Liver (tissue), 3 donors: ENCODE measurements at regions not wholly inside any gene's neighbourhood (a gene's known extent, or its start where the extent isn't known, plus 50 kb on each side); places are given as distances from the start of the nearest gene placed in this dataset.

Source experiments
- ATF3 ChIP-seq: IDR thresholded peaks from 2 replicates; pipeline ENCODE4 v1.6.1; 2016; ENCODE audit warnings: antibody characterized with exemption
- CTCF ChIP-seq: fragments of 150-350 bp; IDR thresholded peaks from 2 replicates; pipeline ENCODE4 v1.5.1; 2017; ENCODE audit warnings: improper control_type of control experiment, low read depth, low read length; ENCODE audit not compliant: missing input control
- EGR1 ChIP-seq, 2 donors: IDR thresholded peaks; 2 replicates each; pipeline ENCODE4 v1.6.1; 2016 to 2018; ENCODE audit warnings: antibody characterized with exemption in 2 of 2, low read depth in 2 of 2
- GABPA ChIP-seq, 2 donors: IDR thresholded peaks in 1 of 2; conservative IDR thresholded peaks in 1 of 2; 2 replicates each; pipeline ENCODE4 v1.6.1; 2016; ENCODE audit warnings: antibody characterized with exemption in 2 of 2, mild to moderate bottlenecking in 1 of 2, moderate library complexity in 1 of 2
- HNF4A ChIP-seq, 2 donors: conservative IDR thresholded peaks; 2 replicates each; pipeline ENCODE4 v1.6.1; 2016; ENCODE audit warnings: antibody characterized with exemption in 2 of 2, mild to moderate bottlenecking in 2 of 2
- JUND ChIP-seq, 2 donors: IDR thresholded peaks; 2 replicates each; pipeline ENCODE4 v1.6.1; 2016; ENCODE audit warnings: antibody characterized with exemption in 2 of 2
- MAX ChIP-seq: IDR thresholded peaks from 2 replicates; pipeline ENCODE4 v1.6.1; 2016; ENCODE audit warnings: antibody characterized with exemption
- RAD21 ChIP-seq, 2 donors: IDR thresholded peaks; 2 replicates each; pipeline ENCODE4 v1.6.1; 2016; ENCODE audit warnings: antibody characterized with exemption in 2 of 2, mild to moderate bottlenecking in 2 of 2
- REST ChIP-seq: IDR thresholded peaks from 2 replicates; pipeline ENCODE4 v1.6.1; 2016; ENCODE audit warnings: antibody characterized with exemption, mild to moderate bottlenecking
- SP1 ChIP-seq: IDR thresholded peaks from 2 replicates; pipeline ENCODE4 v1.6.1; 2018; ENCODE audit warnings: antibody characterized with exemption, mild to moderate bottlenecking
- TAF1 ChIP-seq: conservative IDR thresholded peaks from 2 replicates; pipeline ENCODE4 v1.6.1; 2016; ENCODE audit warnings: antibody characterized with exemption, mild to moderate bottlenecking
- YY1 ChIP-seq: IDR thresholded peaks from 2 replicates; pipeline ENCODE4 v1.6.1; 2016; ENCODE audit warnings: antibody characterized with exemption, mild to moderate bottlenecking
- ZBTB33 ChIP-seq: IDR thresholded peaks from 2 replicates; pipeline ENCODE4 v1.6.1; 2016; ENCODE audit warnings: antibody characterized with exemption
- donor health status: healthy.
- donor health status: healthy.

- no peak for TF ChIP-seq CTCF
- no peak for TF ChIP-seq YY1
- no peak for TF ChIP-seq REST
- no peak for TF ChIP-seq GABPA (IDR thresholded peaks at IDR 0.05 in 1 of 2, conservative IDR thresholded peaks at IDR 0.05 in 1 of 2)
- no peak for TF ChIP-seq HNF4A (conservative IDR thresholded peaks at IDR 0.05)
- TF ChIP-seq MAX = no peak
- no peak for TF ChIP-seq SP1
- TF ChIP-seq ZBTB33 = no peak
- no peak for TF ChIP-seq RAD21 (IDR thresholded peaks at IDR 0.05)
- no peak for TF ChIP-seq JUND (IDR thresholded peaks at IDR 0.05)
- no peak for TF ChIP-seq TAF1
- TF ChIP-seq EGR1 (IDR thresholded peaks at IDR 0.05; ENCODE audit: low read depth in 2 of 2) = no peak
- TF ChIP-seq ATF3 = no peak
These were observed 201.4 kb upstream of the SNX7 start for GRCh38 chr1:98460136-98460535.
